ENCODE measurements at regions not wholly inside any gene's neighbourhood (a gene's known extent, or its start where the extent isn't known, plus 50 kb on each side); places are given as distances from the start of the nearest gene placed in this dataset.

DNA sequence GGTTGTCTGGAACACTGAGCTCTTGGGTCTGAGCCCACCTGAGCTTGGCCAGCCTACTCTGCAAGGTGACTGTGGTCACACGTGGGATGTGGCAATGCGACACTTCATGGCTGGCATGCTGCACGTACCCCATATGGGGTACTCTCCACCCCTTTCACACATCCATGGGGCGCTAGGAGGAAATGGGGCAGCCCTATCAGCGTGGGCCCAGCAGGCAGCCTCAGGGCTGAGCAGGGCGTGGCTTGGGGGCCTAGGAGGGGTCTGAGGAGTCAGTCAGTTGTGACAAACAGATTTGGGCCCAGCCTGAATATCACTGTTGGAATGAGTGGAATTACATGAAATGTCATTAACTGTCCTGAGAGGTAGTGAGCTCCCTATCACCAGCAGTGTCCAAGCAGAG, 82.3 kb upstream of the LINGO1 start:
- DNase-seq = no peak
- intact Hi-C loops (cut with DNase I) = no loop called here

GRCh38 chr15:77714555-77714954, 81.8 kb upstream of the LINGO1 start:
- intact Hi-C loops (cut with DNase I) = no loop called here
- peak in 15 of 42 donors; percentile 17 to 54 (median 29) for DNase-seq

DNA sequence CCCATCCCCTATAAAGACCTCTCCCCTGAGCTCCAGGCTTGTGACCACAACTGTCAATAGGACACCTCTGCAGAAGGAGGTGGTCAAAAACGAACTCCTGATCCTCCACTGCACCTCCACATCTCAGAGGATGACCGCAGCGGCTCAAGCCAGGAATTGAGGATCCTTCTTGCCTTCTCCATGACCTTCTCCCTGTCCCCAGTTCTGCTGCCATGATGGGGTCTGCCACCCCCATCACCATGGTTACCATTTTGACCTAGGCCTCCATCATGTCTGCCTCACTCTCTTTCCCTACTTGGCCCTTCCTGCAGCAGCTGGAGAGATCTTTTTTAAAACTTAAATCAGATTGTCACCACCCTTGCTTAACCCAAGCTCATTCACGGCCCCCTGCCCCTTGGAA, 81.3 kb upstream of the LINGO1 start:
- no peak for DNase-seq
- intact Hi-C loops (cut with DNase I) = no loop called here

DNA sequence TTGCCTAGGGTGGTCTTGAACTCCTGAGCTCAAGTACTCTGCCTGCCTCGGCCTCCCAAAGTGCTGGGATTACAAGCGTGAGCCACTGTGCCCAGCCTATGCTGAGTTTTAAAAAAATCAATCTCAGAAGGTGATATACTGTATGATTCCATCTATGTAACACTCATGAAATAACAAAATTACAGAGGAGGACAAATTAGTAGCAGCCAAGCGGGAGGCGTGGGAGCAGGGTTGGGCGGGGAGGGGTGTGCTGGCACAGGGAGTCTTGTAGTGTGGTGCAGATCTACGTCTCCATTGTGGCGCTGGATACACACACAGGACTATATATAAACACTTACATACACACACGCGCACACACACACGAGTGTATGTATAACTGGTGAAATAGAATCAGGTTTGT, 80.6 kb upstream of the LINGO1 start:
- no peak for DNase-seq
- intact Hi-C loops (cut with DNase I) = no loop called here

DNA sequence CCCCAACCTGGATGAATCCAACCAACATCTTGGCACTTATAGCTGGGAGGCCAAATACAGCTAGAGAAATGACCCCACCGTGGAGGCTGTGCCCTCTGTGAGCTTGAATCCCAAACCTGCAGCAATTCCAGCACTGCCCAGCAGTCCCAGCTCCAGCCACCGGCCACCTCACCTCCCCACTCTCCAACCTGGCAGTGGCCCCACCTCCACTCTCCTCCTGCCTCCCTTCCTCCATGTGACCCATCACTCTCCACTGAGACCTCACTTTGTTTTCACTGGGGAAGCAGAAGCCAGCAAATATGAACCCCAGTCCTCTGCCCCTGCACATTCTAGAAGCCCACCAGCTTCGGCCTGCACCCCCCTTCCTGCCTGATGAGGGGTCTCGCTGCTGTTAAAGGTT, 79.7 kb upstream of the LINGO1 start:
- no peak for DNase-seq
- intact Hi-C loops (cut with DNase I) = no loop called here

DNA sequence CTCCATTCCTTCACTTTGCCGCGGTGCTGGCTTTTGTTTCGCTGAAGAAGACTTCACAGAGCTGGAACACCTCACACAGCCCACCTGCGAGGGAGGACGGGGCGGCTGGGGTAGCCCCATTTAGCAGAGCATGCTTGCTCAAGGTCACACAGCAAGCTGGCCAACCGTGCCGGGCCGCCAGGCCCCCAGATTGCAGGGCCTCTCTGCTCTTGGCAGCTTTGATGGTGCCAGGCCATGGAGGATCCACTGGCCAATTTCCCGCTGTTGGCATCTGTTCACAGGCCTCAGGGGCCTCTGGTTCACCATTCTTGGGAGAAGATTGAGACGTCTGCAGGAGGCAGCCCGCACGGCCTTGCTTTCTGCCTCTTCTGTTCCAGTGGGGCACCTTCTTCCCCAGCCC, 77.9 kb upstream of the LINGO1 start:
- DNase-seq = peak in 19 of 42 donors; percentile 8 to 46 (median 23)
- intact Hi-C loops (cut with DNase I) = no loop called here

DNA sequence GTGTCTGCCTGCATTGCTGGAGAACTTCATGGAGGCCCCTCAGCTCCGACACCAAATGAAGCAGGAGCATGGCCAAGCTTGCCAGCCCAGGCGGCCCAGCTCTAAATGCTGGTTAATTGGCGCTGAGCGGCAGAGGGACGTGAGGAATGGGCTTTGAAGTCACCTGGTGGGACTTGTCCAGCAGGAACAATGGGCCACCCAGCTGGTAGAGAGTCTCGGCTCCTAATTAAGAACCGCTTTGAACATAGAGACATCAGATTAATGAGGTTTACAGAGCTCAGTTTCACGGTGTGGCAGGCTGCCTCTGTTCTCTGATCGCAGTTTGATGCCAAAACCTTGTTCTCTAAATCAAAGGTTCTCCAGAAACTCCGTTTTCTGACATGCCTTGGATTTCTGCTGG, 77.5 kb upstream of the LINGO1 start:
- DNase-seq = no peak
- intact Hi-C loops (cut with DNase I) = no loop called here

DNA sequence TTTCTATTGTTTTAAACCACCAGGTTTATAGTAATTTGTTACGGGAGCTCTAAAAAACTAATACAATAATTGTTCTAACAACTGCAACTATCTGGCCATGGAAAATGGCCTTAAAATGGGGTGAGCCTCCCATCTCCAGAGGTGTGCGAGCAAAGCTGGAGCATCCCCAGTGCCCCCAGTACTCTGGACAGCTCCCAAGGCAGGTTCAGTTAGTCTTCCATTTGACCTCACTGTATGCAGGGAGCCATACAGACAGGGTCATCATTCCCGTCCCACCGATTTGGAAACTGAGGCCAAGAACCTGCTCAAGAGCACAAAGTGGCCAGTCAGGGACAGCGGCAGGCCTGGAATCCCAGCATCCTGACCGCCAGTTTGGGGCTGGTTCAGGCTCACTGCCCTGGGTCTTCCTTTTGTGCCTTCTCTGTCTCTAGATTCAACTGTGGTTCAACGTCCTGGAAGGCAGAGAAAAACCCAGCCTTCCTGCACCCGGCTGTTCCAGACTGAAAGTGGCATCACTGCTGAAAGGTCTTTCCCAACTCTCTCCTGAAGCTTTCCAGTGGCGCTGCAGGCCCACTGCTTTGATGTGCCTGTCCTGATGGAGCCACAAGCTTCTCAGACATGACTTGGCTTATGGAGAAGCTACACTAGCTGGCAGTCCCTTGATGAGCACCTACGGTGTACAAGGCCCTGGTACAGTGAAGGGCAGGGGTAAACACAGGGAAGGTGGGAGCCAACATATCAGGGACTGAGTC, 76.6 kb upstream of the LINGO1 start:
- no peak for DNase-seq
- intact Hi-C loops (cut with DNase I) = no loop called here

DNA sequence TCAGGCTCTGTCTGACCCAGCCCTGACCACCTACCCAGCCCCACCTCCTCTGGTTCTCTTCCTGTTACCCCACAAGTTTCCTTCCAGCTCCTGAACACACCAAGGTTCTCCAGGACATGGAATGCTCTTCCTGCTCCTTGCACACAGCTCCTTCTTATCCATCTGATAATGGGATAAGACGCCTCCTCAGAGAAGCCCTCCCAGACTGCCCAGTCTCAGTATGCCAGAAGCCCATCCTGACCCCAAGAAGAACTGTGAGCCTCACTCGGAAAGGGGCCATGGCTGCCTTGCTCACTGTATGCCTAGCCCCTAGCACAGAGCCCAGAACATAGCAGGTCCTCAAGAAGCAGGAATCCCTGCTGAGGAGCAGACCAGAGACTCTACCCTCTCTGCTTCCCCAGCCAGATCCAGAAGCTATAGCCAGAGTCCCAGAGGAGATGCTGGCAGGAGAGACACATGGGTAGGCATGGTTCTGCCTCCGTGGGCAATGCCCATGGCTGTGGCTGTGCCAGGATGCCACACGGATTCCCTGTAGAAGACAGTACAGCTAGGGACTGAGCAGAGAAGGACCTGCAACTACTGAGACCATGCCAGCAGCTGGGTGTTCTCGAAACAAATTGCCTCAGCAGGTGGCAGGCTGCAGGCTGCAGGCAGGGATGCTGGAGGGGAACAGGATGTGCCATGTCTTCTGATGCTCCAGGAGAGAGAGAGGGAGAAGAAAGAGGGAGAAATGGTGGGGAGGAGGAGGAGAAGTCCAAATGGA, 74.0 kb upstream of the LINGO1 start:
- intact Hi-C loops (cut with DNase I) = no loop called here

GRCh38 chr15:77702211-77702957, 69.7 kb upstream of the LINGO1 start:
- intact Hi-C loops (cut with DNase I) = no loop called here
- DNase-seq = no peak

More for the DNA sequence above, 74.0 kb upstream of the LINGO1 start:
- no peak for DNase-seq

- DNase-seq = no peak
- intact Hi-C loops (cut with DNase I) = no loop called here
Observed at GRCh38 chr15:77698481-77698880, 65.8 kb upstream of the LINGO1 start.

GRCh38 chr15:77697893-77698292, 65.2 kb upstream of the LINGO1 start:
- no peak for DNase-seq
- intact Hi-C loops (cut with DNase I) = no loop called here

DNA sequence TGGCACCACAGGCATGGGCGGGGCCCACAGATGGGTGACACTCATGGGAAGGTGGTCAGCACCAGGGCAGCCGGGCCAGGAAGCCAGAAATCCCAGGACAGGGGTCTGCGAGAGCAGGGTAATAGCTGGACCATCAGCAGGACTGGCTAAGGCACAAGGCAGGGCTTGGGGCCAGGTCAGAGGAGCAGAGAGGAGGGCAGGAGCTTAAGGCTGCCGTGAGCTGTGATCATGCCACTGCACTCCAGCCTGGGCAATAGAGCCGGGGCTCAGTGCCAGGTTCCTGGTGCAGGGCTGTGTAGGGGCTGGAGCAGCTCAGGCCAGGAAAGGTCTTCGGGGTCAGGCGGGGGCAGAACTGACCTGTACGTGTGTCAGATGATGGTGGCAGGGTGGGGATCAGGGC, 64.2 kb upstream of the LINGO1 start:
- no peak for DNase-seq
- intact Hi-C loops (cut with DNase I) = no loop called here

GRCh38 chr15:77695961-77696582, 63.4 kb upstream of the LINGO1 start:
- peak in 1 of 42 donors; percentile 8 for DNase-seq

DNA sequence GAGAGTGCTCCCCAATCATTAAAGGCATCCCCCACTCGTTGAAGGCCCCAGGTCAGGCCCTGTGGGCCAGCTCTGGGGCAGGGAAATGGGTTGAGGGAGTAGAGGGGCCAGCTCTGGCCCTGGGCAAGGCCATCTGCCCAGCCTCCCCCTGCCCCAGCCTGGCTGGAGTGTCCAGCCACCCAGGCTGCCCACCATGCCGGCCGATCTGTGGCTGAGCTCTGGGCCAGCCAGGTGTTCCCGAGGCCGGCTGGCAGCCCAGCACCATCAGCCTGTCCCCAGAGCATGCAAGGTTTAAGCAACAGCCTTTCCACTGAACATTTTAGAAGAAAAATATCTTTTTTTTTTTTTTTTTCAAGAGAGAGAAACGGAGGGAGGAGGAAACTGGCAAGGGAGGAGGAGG, 62.8 kb upstream of the LINGO1 start:
- DNase-seq = no peak
- intact Hi-C loops (cut with DNase I) = no loop called here

More at GRCh38 chr15:77695961-77696582, 63.4 kb upstream of the LINGO1 start:
- intact Hi-C loops (cut with DNase I) = no loop called here

DNA sequence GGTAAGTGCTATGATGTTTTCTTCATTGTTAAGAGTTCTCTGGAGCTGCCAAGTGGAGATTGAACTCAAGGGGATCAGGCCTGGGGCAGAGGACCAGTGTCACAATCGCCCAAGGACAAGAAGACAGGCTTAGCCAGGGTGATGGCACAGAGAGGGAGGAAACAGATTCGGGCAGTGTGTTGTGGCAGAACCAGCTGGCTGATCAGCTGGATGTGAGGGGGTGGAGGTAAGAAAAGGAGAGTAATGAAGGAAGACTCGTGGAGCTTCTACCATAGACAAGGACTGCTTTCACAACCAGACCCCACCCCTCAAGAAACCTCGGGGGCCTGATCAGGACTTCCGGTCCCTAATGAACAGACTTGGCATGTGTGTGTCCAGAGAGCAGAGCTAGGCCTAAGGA, 60.9 kb upstream of the LINGO1 start:
- DNase-seq = no peak
- intact Hi-C loops (cut with DNase I) = no loop called here

DNA sequence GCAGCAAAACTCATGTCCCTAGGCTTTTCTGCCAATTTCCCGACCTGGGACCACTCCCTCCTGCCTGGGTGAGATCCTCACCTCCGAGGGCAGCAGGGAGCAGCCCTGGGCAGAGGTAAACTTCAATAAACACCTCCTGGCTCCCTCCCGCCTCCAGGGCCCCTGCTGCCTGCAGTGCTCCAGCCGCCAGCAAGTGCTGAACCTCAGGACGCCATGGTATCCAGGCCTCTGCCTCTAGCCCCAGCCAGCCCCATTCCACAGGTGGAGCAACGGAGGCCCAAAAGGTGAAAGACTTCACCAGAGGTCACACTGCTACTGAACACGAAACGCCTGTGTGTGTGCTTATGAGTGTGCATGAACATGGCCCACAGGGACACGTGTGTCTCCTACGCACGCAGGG, 59.9 kb upstream of the LINGO1 start:
- intact Hi-C loops (cut with DNase I) = no loop called here
- no peak for DNase-seq

GRCh38 chr15:77691607-77692006, 58.9 kb upstream of the LINGO1 start:
- no peak for DNase-seq
- intact Hi-C loops (cut with DNase I) = no loop called here

DNA sequence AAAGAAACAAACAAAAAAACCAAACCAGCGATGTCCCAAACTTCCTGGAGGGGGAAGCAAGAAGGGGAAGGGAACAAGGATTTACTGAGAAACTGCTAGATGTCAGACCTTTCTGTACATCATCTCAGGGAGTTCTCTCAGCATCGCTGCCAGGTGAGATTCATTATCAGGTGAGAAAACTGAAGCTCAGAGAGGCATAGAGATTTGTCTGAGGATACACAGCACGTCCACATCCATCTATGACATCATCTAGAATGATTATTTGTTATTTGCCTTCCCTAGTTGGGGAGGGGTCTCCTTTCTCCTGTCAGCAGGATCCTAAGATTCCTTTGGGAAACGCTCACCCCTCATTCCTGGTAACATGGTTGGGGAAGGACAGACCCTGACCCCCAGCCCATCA, 57.1 kb upstream of the LINGO1 start:
- intact Hi-C loops (cut with DNase I) = no loop called here
- no peak for DNase-seq

GRCh38 chr15:77688693-77689092, 56.0 kb upstream of the LINGO1 start:
- intact Hi-C loops (cut with DNase I) = no loop called here
- no peak for DNase-seq

Data from head of caudate nucleus (tissue), 42 donors.